ENCODE measurements at regions not wholly inside any gene's neighbourhood (a gene's known extent, or its start where the extent isn't known, plus 50 kb on each side); places are given as distances from the start of the nearest gene placed in this dataset.

DNA sequence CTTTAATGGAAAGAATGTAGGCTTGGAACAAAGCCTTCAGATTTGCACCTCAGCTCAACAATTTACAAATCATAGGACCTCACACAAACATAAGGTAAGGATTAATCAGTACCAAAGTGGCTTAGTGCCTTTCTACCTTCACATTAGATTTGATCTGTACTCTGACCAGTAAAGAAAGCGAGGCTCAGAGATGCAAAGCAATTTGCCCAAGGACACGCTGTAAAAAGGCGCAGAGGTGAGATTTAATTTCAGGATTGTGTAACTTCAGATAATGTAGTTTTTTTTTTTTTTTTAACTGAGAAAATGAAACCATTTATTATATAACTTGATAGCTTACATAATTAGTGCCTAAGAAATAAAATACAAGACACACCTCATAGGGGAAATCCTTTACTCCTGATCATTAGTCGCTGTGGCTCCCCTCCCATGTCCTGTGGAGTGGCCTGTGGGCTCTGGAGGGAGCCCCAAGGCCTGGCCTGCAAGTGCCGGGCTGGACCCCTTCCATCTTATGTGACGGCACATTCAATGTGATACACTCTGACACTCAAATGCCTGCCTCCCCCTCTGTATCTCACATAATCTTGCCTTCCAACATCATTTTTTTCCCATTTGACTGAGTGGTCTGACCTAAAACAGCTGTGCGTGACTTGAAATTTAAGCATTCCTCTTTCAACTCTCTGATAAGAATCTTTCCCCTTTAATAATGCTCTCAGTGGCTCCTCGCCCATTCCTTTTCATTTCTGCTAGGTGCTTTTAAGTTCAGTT lies 426.5 kb upstream of the DAB1 start:
- TF ChIP-seq, protein P1, sequence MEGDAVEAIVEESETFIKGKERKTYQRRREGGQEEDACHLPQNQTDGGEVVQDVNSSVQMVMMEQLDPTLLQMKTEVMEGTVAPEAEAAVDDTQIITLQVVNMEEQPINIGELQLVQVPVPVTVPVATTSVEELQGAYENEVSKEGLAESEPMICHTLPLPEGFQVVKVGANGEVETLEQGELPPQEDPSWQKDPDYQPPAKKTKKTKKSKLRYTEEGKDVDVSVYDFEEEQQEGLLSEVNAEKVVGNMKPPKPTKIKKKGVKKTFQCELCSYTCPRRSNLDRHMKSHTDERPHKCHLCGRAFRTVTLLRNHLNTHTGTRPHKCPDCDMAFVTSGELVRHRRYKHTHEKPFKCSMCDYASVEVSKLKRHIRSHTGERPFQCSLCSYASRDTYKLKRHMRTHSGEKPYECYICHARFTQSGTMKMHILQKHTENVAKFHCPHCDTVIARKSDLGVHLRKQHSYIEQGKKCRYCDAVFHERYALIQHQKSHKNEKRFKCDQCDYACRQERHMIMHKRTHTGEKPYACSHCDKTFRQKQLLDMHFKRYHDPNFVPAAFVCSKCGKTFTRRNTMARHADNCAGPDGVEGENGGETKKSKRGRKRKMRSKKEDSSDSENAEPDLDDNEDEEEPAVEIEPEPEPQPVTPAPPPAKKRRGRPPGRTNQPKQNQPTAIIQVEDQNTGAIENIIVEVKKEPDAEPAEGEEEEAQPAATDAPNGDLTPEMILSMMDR (conservative IDR thresholded peaks at IDR 0.05; ENCODE audit: low read depth, low read length): no peak
- no peak for TF ChIP-seq EZH2 (IDR thresholded peaks at IDR 0.05; ENCODE audit: low read length, unreplicated experiment)
- no peak for TF ChIP-seq EZH2phosphoT487 (IDR thresholded peaks at IDR 0.05; ENCODE audit: borderline replicate concordance, low read length)

All from PC-3 (cell line).